Esophagus squamous epithelium (tissue), 5 donors: ENCODE measurements at regions not wholly inside any gene's neighbourhood (a gene's known extent, or its start where the extent isn't known, plus 50 kb on each side); places are given as distances from the start of the nearest gene placed in this dataset.

Experiments
- DNase-seq: peaks from one replicate; lab custom pipeline; 2025; lab: John Stamatoyannopoulos, UW
- H3K27ac ChIP-seq, 4 donors: fragments of 200-600 bp; sonication (generic); one replicate each; pipeline ENCODE4 v1.5.1; 2016 to 2019; ENCODE audit warnings: mild to moderate bottlenecking in 1 of 4
- H3K27me3 ChIP-seq, 4 donors: fragments of 200-600 bp; sonication (generic); 1 replicate in 3 of 4; 2 replicates in 1 of 4; pipeline versions ENCODE4 v1.5.1 to v1.6.0; 2017 to 2021; ENCODE audit warnings: antibody characterized with exemption in 1 of 4
- H3K36me3 ChIP-seq, 3 donors: fragments of 200-600 bp; sonication (generic); one replicate each; pipeline ENCODE4 v1.5.1; 2016 to 2019
- H3K4me1 ChIP-seq, 3 donors: fragments of 200-600 bp; sonication (generic); one replicate each; pipeline ENCODE4 v1.5.1; 2017 to 2019
- H3K4me3 ChIP-seq, 4 donors: fragments of 200-600 bp; sonication (generic); 1 replicate in 3 of 4; 2 replicates in 1 of 4; pipeline ENCODE4 v1.5.1; 2016 to 2019; ENCODE audit warnings: mild to moderate bottlenecking in 2 of 4, moderate library complexity in 1 of 4
- H3K9me3 ChIP-seq, 3 donors: fragments of 200-600 bp; sonication (generic); one replicate each; pipeline ENCODE4 v1.5.1; 2016 to 2019
- CTCF ChIP-seq, 6 experiments: fragments of 450-650 bp in 4 of 6; fragments of 200-600 bp in 2 of 6; sonication (generic) in 2 of 6; IDR thresholded peaks; one replicate each; pipeline ENCODE4 v1.5.1; 2016 to 2019; ENCODE audit warnings: antibody characterized with exemption in 6 of 6, mild to moderate bottlenecking in 4 of 6, moderate library complexity in 4 of 6
- POLR2A ChIP-seq, 4 donors: fragments of 450-650 bp; IDR thresholded peaks; one replicate each; pipeline ENCODE4 v1.6.1; 2017; ENCODE audit warnings: antibody characterized with exemption in 4 of 4, mild to moderate bottlenecking in 4 of 4, moderate library complexity in 3 of 4
- WGBS, 2 donors: methylation state at CpG; one replicate each; pipeline ENCODE4 v1.1.5; 2018; 5-methylcytosine and 5-hydroxymethylcytosine counted together
- intact Hi-C: fragments of 100-400 bp; cut with DNase I; formaldehyde crosslinking; loops from one replicate; pipeline ENCODE4 v1.15.0; 2022
- donor health status: DM: yes; HTN: yes; CAD: no.

GRCh38 chr15:61447981-61448380 lies 218.9 kb upstream of the RORA start:
- WGBS, 2 donors = 74 to 80% methylated on average over 4 of the region's 4 CpGs
- Histone ChIP-seq H3K4me3 (no peak overlapping the region), H3K27me3 (peaks cover 0 to under 1% (median 0%) of the 10 kb centered on the region in 4 donors), H3K27ac (no peak overlapping the region), H3K4me1 (no peaks in the 10 kb centered on the region), H3K36me3 (no peaks in the 10 kb centered on the region), H3K9me3 (no peaks in the 10 kb centered on the region)
- intact Hi-C loops = no loop called here
- no peak for TF ChIP-seq CTCF (IDR thresholded peaks at IDR 0.05)
- no peak for TF ChIP-seq POLR2A (IDR thresholded peaks at IDR 0.05)
- no peak for DNase-seq

GRCh38 chr15:61444585-61444984 lies 215.5 kb upstream of the RORA start:
- DNase-seq = no peak
- no peak for TF ChIP-seq POLR2A (IDR thresholded peaks at IDR 0.05)
- no peak for TF ChIP-seq CTCF (IDR thresholded peaks at IDR 0.05)
- Histone ChIP-seq H3K27me3 (peaks cover 0 to 18% (median 0%) of the 10 kb centered on the region in 4 donors), H3K27ac (no peak overlapping the region), H3K36me3 (no peaks in the 10 kb centered on the region), H3K9me3 (no peaks in the 10 kb centered on the region), H3K4me3 (no peak overlapping the region), H3K4me1 (no peaks in the 10 kb centered on the region)
- intact Hi-C loops = no loop called here
- 58 to 71% methylated on average over 2 of the region's 2 CpGs for WGBS, 2 donors

GRCh38 chr15:61442821-61443220 lies 213.7 kb upstream of the RORA start:
- DNase-seq = no peak
- intact Hi-C loops = no loop called here
- 73 to 81% methylated on average over 1 of the region's 1 CpG for WGBS, 2 donors
- Histone ChIP-seq H3K27ac (no peak overlapping the region), H3K27me3 (peaks cover 0 to 21% (median 0%) of the 10 kb centered on the region in 4 donors), H3K36me3 (no peaks in the 10 kb centered on the region), H3K4me3 (no peak overlapping the region), H3K4me1 (no peaks in the 10 kb centered on the region), H3K9me3 (no peaks in the 10 kb centered on the region)
- TF ChIP-seq POLR2A (IDR thresholded peaks at IDR 0.05) = no peak

GRCh38 chr15:61441891-61442290 lies 212.8 kb upstream of the RORA start:
- peaks cover 0 to 21% (median 0%) of the 10 kb centered on the region in 4 donors for H3K27me3 ChIP-seq
- no peak for TF ChIP-seq POLR2A (IDR thresholded peaks at IDR 0.05)
- TF ChIP-seq CTCF (IDR thresholded peaks at IDR 0.05) = no peak
- intact Hi-C loops = no loop called here
- no peak overlapping the region for H3K4me3 ChIP-seq
- no peaks in the 10 kb centered on the region for H3K36me3 ChIP-seq
- no peaks in the 10 kb centered on the region for H3K9me3 ChIP-seq
- DNase-seq = no peak
- no peaks in the 10 kb centered on the region for H3K4me1 ChIP-seq
- no peak overlapping the region for H3K27ac ChIP-seq

GRCh38 chr15:61426466-61426865 lies 197.4 kb upstream of the RORA start:
- WGBS, 2 donors = 63 to 67% methylated on average over 1 of the region's 1 CpG

More at GRCh38 chr15:61426466-61426865, 197.4 kb upstream of the RORA start:
- Histone ChIP-seq H3K36me3 (no peaks in the 10 kb centered on the region), H3K9me3 (no peaks in the 10 kb centered on the region), H3K27ac (no peak overlapping the region), H3K27me3 (no peaks in the 10 kb centered on the region), H3K4me3 (no peak overlapping the region), H3K4me1 (peaks cover 0 to 8% (median 0%) of the 10 kb centered on the region in 3 donors)
- intact Hi-C loops = no loop called here
- TF ChIP-seq POLR2A (IDR thresholded peaks at IDR 0.05) = no peak
- TF ChIP-seq CTCF (IDR thresholded peaks at IDR 0.05) = no peak
- DNase-seq = no peak
